NB4 (cell line): ENCODE measurements at regions not wholly inside any gene's neighbourhood (a gene's known extent, or its start where the extent isn't known, plus 50 kb on each side); places are given as distances from the start of the nearest gene placed in this dataset.

Source experiments
- CTCF ChIP-seq: IDR thresholded peaks from one replicate; pipeline ENCODE4 v1.5.1; 2012; ENCODE audit warnings: low read depth, low read length
- MAX ChIP-seq: IDR thresholded peaks from 2 replicates; pipeline ENCODE4 v1.6.1; 2011; ENCODE audit warnings: low read depth, low read length
- MYC ChIP-seq: IDR thresholded peaks from 2 replicates; pipeline ENCODE4 v1.6.1; 2011; ENCODE audit warnings: low read depth, low read length
- POLR2A ChIP-seq: IDR thresholded peaks from 2 replicates; pipeline ENCODE4 v1.6.1; 2011; ENCODE audit warnings: mild to moderate bottlenecking; ENCODE audit not compliant: insufficient read length; ENCODE audit errors: extremely low read depth

GRCh38 chr14:94680862-94681288 lies 68.7 kb downstream of the SERPINA3 start:
- TF ChIP-seq CTCF (no peak), POLR2A (no peak), MYC (no peak), MAX (no peak)
